ENCODE measurements at regions not wholly inside any gene's neighbourhood (a gene's known extent, or its start where the extent isn't known, plus 50 kb on each side); places are given as distances from the start of the nearest gene placed in this dataset.

DNA sequence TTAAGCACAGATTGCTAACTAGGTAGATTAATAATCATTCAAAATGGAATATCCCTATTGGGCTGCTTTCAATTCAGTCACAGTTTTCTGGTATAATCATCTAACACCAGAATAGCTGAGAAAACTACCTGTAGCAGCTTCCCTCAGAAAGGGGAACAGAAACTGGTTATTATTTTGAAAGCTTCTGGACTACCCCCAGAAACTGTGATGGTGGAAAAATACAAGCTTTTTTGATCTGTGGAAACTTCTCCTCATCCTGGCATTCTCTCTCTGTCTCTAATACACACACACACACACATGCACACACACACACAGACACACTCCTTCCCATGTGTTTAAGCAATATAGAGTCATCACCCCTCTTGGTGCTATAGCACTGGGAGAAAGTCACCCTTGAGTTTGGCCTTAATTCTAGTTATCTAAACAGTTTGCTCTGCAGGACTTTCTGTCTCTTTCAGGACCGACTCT lies 251.5 kb upstream of the LMO3 start:
- Histone ChIP-seq H3K4me3 (ENCODE audit: low read depth, low read length, poor library complexity, severe bottlenecking) (peak overlapping the region; percentile 37), H3K9me3 (ENCODE audit: low read length) (no peaks in the 10 kb centered on the region), H3K9me2 (ENCODE audit: insufficient read depth, low read length) (no peaks in the 10 kb centered on the region), H2AFZ (ENCODE audit: low read length) (peak overlapping the region; percentile 97), H4K20me1 (ENCODE audit: insufficient read depth, low read length) (no peaks in the 10 kb centered on the region), H3K36me3 (ENCODE audit: insufficient read depth, low read length) (no peaks in the 10 kb centered on the region), H3K4me1 (ENCODE audit: insufficient read depth, low read length, poor library complexity, severe bottlenecking) (peaks cover 29% of the 10 kb centered on the region), H3K4me2 (ENCODE audit: low read length) (peak overlapping the region; percentile 71), H3K79me2 (ENCODE audit: insufficient read depth, low read depth, low read length) (no peaks in the 10 kb centered on the region), H3K27ac (ENCODE audit: low read depth, low read length, poor library complexity, severe bottlenecking) (peak overlapping the region; percentile 62)
- no peak for TF ChIP-seq CTCF (conservative IDR thresholded peaks at IDR 0.05; ENCODE audit: low read length)
- BruUV-seq (replicated peaks): no TSS peak
- intact Hi-C loops (cut with micrococcal nuclease; ENCODE audit: unreplicated experiment): loop anchor here (10.0 kb wide), 1 partner anchor 683 kb away; no protein-coding TSS in a partner anchor
- peak; percentile 83 for DNase-seq (ENCODE audit: low spot score)
- ChIA-PET CTCF (ENCODE audit: unreplicated experiment) (no interaction called here), POLR2A (interaction anchor here (0.5 to 0.7 kb wide), 2 partner anchors 479 to 1066 kb away, joined by 3 read pairs; no protein-coding TSS in a partner anchor)

DNA sequence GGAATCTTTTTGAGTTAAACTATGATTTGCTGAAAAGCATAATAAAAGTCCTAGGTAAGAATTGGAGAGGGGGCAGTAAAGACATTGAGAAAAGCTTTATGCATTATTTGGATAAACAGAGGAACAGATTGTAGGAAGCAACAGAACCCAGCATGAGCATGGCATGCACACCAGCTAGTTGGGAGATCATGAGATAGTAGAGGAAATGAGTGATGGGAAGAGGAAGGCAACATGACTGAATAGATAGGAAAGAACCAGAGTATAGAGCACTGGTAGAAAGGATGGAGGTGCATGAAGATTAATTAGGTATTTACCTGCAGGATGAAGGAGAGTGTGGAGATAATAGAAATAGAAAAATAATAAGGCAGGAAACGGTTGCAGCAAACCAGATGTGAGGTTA lies 248.5 kb upstream of the LMO3 start:
- Histone ChIP-seq H3K79me2 (ENCODE audit: insufficient read depth, low read depth, low read length) (no peaks in the 10 kb centered on the region), H3K27ac (ENCODE audit: low read depth, low read length, poor library complexity, severe bottlenecking) (no peak overlapping the region), H3K9me3 (ENCODE audit: low read length) (no peaks in the 10 kb centered on the region), H3K4me1 (ENCODE audit: insufficient read depth, low read length, poor library complexity, severe bottlenecking) (peaks cover 26% of the 10 kb centered on the region), H3K36me3 (ENCODE audit: insufficient read depth, low read length) (no peaks in the 10 kb centered on the region), H2AFZ (ENCODE audit: low read length) (peak overlapping the region; percentile 15; the same call in 1 of the 2 replicates), H3K4me2 (ENCODE audit: low read length) (no peak overlapping the region), H3K4me3 (ENCODE audit: low read depth, low read length, poor library complexity, severe bottlenecking) (no peak overlapping the region), H3K9me2 (ENCODE audit: insufficient read depth, low read length) (no peaks in the 10 kb centered on the region), H4K20me1 (ENCODE audit: insufficient read depth, low read length) (no peaks in the 10 kb centered on the region)
- BruUV-seq (replicated peaks): no TSS peak
- ChIA-PET POLR2A (no interaction called here), CTCF (ENCODE audit: unreplicated experiment) (no interaction called here)
- intact Hi-C loops (cut with micrococcal nuclease; ENCODE audit: unreplicated experiment): loop anchor here (10.0 kb wide), 1 partner anchor 680 kb away; no protein-coding TSS in a partner anchor
- TF ChIP-seq CTCF (conservative IDR thresholded peaks at IDR 0.05; ENCODE audit: low read length): no peak
- TF ChIP-seq EZH2phosphoT487 (IDR thresholded peaks at IDR 0.05; ENCODE audit: borderline replicate concordance, low read depth, low read length): no peak
- no peak for DNase-seq (ENCODE audit: low spot score)

- H3K4me1 ChIP-seq (ENCODE audit: insufficient read depth, low read length, poor library complexity, severe bottlenecking): no peaks in the 10 kb centered on the region
- no peak overlapping the region for H2AFZ ChIP-seq (ENCODE audit: low read length)
- no peak for DNase-seq (ENCODE audit: low spot score)
- CTCF ChIA-PET (ENCODE audit: unreplicated experiment): no interaction called here
- TF ChIP-seq EZH2phosphoT487 (IDR thresholded peaks at IDR 0.05; ENCODE audit: borderline replicate concordance, low read depth, low read length) (no peak), CTCF (conservative IDR thresholded peaks at IDR 0.05; ENCODE audit: low read length) (no peak)
- POLR2A ChIA-PET: no interaction called here
- no peak overlapping the region for H3K4me2 ChIP-seq (ENCODE audit: low read length)
- H3K4me3 ChIP-seq (ENCODE audit: low read depth, low read length, poor library complexity, severe bottlenecking): no peak overlapping the region
- H3K9me2 ChIP-seq (ENCODE audit: insufficient read depth, low read length): no peaks in the 10 kb centered on the region
- no TSS peak for BruUV-seq (replicated peaks)
- H3K36me3 ChIP-seq (ENCODE audit: insufficient read depth, low read length): no peaks in the 10 kb centered on the region
- H3K9me3 ChIP-seq (ENCODE audit: low read length): 0 out of 2 replicates have a peak, but pooled peaks cover 5% of the 10 kb centered on the region
- H4K20me1 ChIP-seq (ENCODE audit: insufficient read depth, low read length): no peaks in the 10 kb centered on the region
- no peak overlapping the region for H3K27ac ChIP-seq (ENCODE audit: low read depth, low read length, poor library complexity, severe bottlenecking)
- intact Hi-C loops (cut with micrococcal nuclease; ENCODE audit: unreplicated experiment): no loop called here
- H3K79me2 ChIP-seq (ENCODE audit: insufficient read depth, low read depth, low read length): no peaks in the 10 kb centered on the region
Measured at GRCh38 chr12:16849473-16849872, 243.5 kb upstream of the LMO3 start.
